CD4-positive, CD25-positive, alpha-beta regulatory T cell (primary cell): ENCODE measurements at regions not wholly inside any gene's neighbourhood (a gene's known extent, or its start where the extent isn't known, plus 50 kb on each side); places are given as distances from the start of the nearest gene placed in this dataset.

Experiments
- ATAC-seq, 2 donors: fragments of 150-1000 bp; cut with Tn5 transposase; one replicate each; pipeline ENCODE4 v1.10.0; 2021; ENCODE audit warnings: low read depth in 2 of 2, moderate number of reproducible peaks in 2 of 2, moderate library complexity in 1 of 2
- DNase-seq, 3 donors: peaks; one replicate each; pipeline versions ENCODE4 v3.0.0 to v3.0.0-alpha.2; 2012 to 2022; ENCODE audit warnings: mixed read lengths in 1 of 3
- H3K27ac ChIP-seq: one replicate; pipeline ENCODE4 v1.7.0; 2013; ENCODE audit warnings: mild to moderate bottlenecking, low read length; ENCODE audit not compliant: insufficient read depth, poor library complexity, severe bottlenecking
- H3K27me3 ChIP-seq: one replicate; pipeline ENCODE4 v1.7.0; 2013; ENCODE audit warnings: low read length; ENCODE audit not compliant: control insufficient read depth, insufficient read depth
- H3K36me3 ChIP-seq: one replicate; pipeline ENCODE4 v1.7.0; 2013; ENCODE audit warnings: mild to moderate bottlenecking, low read length, moderate library complexity; ENCODE audit not compliant: control insufficient read depth, insufficient read depth
- H3K4me1 ChIP-seq: 2 replicates; pipeline ENCODE4 v1.7.0; 2013; ENCODE audit warnings: mild to moderate bottlenecking, low read length; ENCODE audit not compliant: insufficient read depth, control insufficient read depth, poor library complexity, severe bottlenecking
- H3K4me3 ChIP-seq: one replicate; pipeline ENCODE4 v1.7.0; 2013; ENCODE audit warnings: low read depth, mild to moderate bottlenecking, low read length, moderate library complexity
- H3K9me3 ChIP-seq, 2 experiments: 1 replicate in 1 of 2; 2 replicates in 1 of 2; pipeline ENCODE4 v1.7.0; 2013; ENCODE audit warnings: low read length in 2 of 2, mild to moderate bottlenecking in 1 of 2, moderate library complexity in 1 of 2; ENCODE audit not compliant: control insufficient read depth in 2 of 2
- H3K27ac Mint-ChIP-seq, 3 donors: one replicate each; pipeline ENCODE4 v1.8.0; 2020 to 2022; ENCODE audit warnings: mild to moderate bottlenecking in 3 of 3, mixed read lengths in 3 of 3, moderate library complexity in 2 of 3
- H3K27me3 Mint-ChIP-seq: one replicate; pipeline ENCODE4 v1.8.0; 2022; ENCODE audit warnings: mild to moderate bottlenecking, mixed read lengths
- H3K36me3 Mint-ChIP-seq: one replicate; pipeline ENCODE4 v1.8.0; 2020; ENCODE audit warnings: mixed read lengths
- H3K4me1 Mint-ChIP-seq, 4 donors: one replicate each; pipeline ENCODE4 v1.8.0; 2020 to 2022; ENCODE audit warnings: mixed read lengths in 4 of 4, mild to moderate bottlenecking in 1 of 4
- H3K4me3 Mint-ChIP-seq, 4 donors: one replicate each; pipeline ENCODE4 v1.8.0; 2020 to 2022; ENCODE audit warnings: mild to moderate bottlenecking in 4 of 4, mixed read lengths in 4 of 4, moderate library complexity in 3 of 4
- H3K9me3 Mint-ChIP-seq, 7 donors: one replicate each; pipeline ENCODE4 v1.8.0; 2020 to 2022; ENCODE audit warnings: mixed read lengths in 7 of 7, mild to moderate bottlenecking in 3 of 7, moderate library complexity in 2 of 7

DNA sequence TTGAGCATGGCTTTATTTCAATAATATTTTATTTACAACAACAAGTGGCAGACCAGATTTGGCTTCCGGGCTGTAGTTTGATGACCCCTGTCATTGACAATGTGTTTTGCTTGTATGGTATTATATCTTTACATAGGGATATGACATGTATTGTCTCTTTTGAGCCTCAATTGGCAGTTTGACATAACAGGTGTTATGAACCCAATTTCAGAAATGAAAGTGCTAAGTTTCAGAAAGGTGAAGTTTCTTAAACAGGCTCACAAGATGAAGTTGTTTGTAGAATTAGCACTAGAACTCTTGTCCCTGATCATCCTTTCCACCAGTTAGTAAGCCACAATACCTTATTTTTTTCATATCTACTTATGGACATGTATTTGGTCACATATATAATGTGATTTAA lies 303.0 kb upstream of the GRIA1 start:
- Mint-ChIP-seq H3K27me3 (no peaks in the 10 kb centered on the region), H3K4me1 (no peaks in the 10 kb centered on the region), H3K36me3 (no peaks in the 10 kb centered on the region), H3K27ac (no peak overlapping the region), H3K9me3 (peaks cover 0 to 18% (median 5%) of the 10 kb centered on the region in 7 donors), H3K4me3 (no peak overlapping the region)
- DNase-seq (no peak), ATAC-seq (no peak)
- H3K9me3 ChIP-seq = no peaks in the 10 kb centered on the region
- no peaks in the 10 kb centered on the region for H3K4me1 ChIP-seq
- H3K36me3 ChIP-seq = no peaks in the 10 kb centered on the region
- H3K27ac ChIP-seq = no peak overlapping the region
- H3K27me3 ChIP-seq = no peaks in the 10 kb centered on the region
- no peak overlapping the region for H3K4me3 ChIP-seq

DNA sequence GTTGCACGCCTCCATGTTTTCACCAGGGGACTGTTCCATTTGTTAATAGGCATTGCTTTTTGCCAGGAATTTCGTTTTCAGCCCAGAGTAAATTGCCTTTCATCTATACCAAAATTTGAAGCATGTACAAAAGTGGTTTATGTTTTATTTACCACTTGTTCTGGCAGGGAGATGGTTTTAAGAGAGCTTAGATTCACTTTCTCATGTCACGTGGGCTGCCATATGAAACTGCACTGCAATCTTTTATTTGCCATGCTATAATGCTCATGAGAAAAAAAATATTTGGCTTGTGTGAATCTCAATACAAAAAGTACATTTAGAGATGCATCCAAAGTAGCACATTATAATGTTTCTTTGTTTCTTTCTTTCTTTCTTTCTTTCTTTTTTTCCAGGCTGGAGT lies 284.1 kb upstream of the GRIA1 start:
- no peaks in the 10 kb centered on the region for H3K27me3 Mint-ChIP-seq
- H3K4me3 Mint-ChIP-seq = no peak overlapping the region
- Histone ChIP-seq H3K27ac (no peak overlapping the region), H3K4me3 (no peak overlapping the region), H3K4me1 (no peaks in the 10 kb centered on the region), H3K27me3 (no peaks in the 10 kb centered on the region), H3K9me3 (no peaks in the 10 kb centered on the region), H3K36me3 (no peaks in the 10 kb centered on the region)
- ATAC-seq = no peak
- H3K36me3 Mint-ChIP-seq = no peaks in the 10 kb centered on the region
- no peaks in the 10 kb centered on the region for H3K4me1 Mint-ChIP-seq
- DNase-seq = no peak
- no peak overlapping the region for H3K27ac Mint-ChIP-seq
- H3K9me3 Mint-ChIP-seq = peaks cover 0 to 23% (median 5%) of the 10 kb centered on the region in 7 donors

GRCh38 chr5:153209016-153209415 lies 281.5 kb upstream of the GRIA1 start:
- Histone ChIP-seq H3K4me3 (no peak overlapping the region), H3K4me1 (no peaks in the 10 kb centered on the region), H3K9me3 (no peaks in the 10 kb centered on the region), H3K27me3 (no peaks in the 10 kb centered on the region), H3K36me3 (no peaks in the 10 kb centered on the region), H3K27ac (no peak overlapping the region)
- H3K27ac Mint-ChIP-seq = no peak overlapping the region
- DNase-seq (no peak), ATAC-seq (no peak)
- no peaks in the 10 kb centered on the region for H3K36me3 Mint-ChIP-seq
- no peaks in the 10 kb centered on the region for H3K4me1 Mint-ChIP-seq
- H3K27me3 Mint-ChIP-seq = no peaks in the 10 kb centered on the region
- no peak overlapping the region for H3K4me3 Mint-ChIP-seq
- H3K9me3 Mint-ChIP-seq = peaks cover 3 to 18% (median 10%) of the 10 kb centered on the region in 7 donors

DNA sequence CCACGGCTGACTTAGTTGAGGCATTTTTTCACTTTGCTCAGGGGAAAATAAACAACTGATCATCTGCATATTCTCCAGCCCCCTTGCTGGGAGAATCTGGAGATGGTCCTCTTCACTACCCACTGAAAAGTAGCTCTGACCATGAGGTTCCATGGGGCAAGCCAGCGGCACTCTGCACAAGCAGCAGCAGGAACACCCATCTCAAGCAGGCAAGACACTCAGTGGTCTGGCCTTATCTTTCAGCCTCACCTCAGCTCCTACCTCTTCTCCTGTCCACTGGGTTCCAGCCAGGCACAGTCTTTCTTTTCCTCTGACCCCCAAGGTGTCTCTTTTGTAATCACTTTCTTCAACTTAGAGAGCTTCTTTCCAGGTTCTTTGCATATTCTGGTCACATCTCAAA lies 280.8 kb upstream of the GRIA1 start:
- Histone ChIP-seq H3K4me1 (no peaks in the 10 kb centered on the region), H3K27ac (no peak overlapping the region), H3K27me3 (no peaks in the 10 kb centered on the region), H3K9me3 (no peaks in the 10 kb centered on the region), H3K36me3 (no peaks in the 10 kb centered on the region), H3K4me3 (no peak overlapping the region)
- no peak for DNase-seq
- Mint-ChIP-seq H3K27me3 (no peaks in the 10 kb centered on the region), H3K27ac (no peak overlapping the region), H3K4me3 (no peak overlapping the region), H3K36me3 (no peaks in the 10 kb centered on the region), H3K9me3 (peaks cover 0 to 12% (median 6%) of the 10 kb centered on the region in 7 donors), H3K4me1 (no peaks in the 10 kb centered on the region)
- no peak for ATAC-seq

DNA sequence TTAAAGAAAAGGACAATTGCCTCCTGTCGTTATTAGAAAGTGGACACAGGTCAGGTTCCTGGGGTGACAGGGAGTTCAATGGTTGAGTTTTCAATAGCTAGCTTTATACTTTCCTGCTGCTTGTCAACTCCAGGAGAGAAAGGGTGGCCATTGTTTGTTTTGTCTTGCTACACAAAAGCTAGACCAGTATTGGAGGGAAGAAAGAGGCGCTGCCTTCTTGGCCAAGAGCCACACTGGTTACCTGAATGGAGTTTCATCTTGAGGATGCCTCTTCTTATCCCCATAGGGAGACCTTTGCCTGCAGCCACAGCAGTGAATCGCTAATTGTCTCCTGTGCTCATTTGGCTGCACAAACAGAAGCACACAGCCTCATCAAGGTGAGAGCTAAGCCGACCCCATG lies 279.4 kb upstream of the GRIA1 start:
- no peak for DNase-seq
- Mint-ChIP-seq H3K4me3 (no peak overlapping the region), H3K4me1 (no peaks in the 10 kb centered on the region), H3K27ac (no peak overlapping the region), H3K9me3 (peaks cover 4 to 16% (median 11%) of the 10 kb centered on the region in 7 donors), H3K27me3 (no peaks in the 10 kb centered on the region), H3K36me3 (no peaks in the 10 kb centered on the region)
- ATAC-seq = no peak
- Histone ChIP-seq H3K27me3 (no peaks in the 10 kb centered on the region), H3K4me1 (no peaks in the 10 kb centered on the region), H3K9me3 (peaks cover 0 to 1% of the 10 kb centered on the region in 2 experiments), H3K36me3 (no peaks in the 10 kb centered on the region), H3K4me3 (no peak overlapping the region), H3K27ac (no peak overlapping the region)

DNA sequence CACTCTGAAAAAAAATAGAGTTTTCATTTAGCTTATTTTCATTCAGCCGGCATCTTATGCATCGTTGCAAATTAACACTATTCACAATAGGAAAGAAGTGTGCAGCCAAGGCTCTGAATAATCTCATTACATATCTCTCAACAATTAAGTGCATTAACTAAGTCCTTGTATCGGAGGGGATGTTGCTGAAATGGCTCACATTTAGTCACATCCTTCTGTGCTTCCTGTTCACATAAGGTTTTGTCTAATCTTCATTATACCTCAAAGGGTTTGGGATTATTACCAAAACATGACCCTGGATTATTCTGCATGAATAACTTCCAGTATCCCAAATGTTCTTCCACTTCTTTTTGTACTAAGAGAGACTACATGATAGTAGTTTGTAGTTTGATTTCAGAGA lies 278.0 kb upstream of the GRIA1 start:
- no peak overlapping the region for H3K27ac Mint-ChIP-seq
- no peak for DNase-seq
- no peak overlapping the region for H3K27ac ChIP-seq
- no peaks in the 10 kb centered on the region for H3K27me3 Mint-ChIP-seq
- H3K36me3 Mint-ChIP-seq = no peaks in the 10 kb centered on the region
- no peak overlapping the region for H3K4me3 Mint-ChIP-seq
- H3K9me3 Mint-ChIP-seq = peaks cover 4 to 25% (median 9%) of the 10 kb centered on the region in 7 donors
- no peak for ATAC-seq
- no peak overlapping the region for H3K4me3 ChIP-seq
- H3K4me1 ChIP-seq = no peaks in the 10 kb centered on the region
- H3K4me1 Mint-ChIP-seq = no peaks in the 10 kb centered on the region
- peaks cover 0 to 1% of the 10 kb centered on the region in 2 experiments for H3K9me3 ChIP-seq
- no peaks in the 10 kb centered on the region for H3K36me3 ChIP-seq
- H3K27me3 ChIP-seq = no peaks in the 10 kb centered on the region

DNA sequence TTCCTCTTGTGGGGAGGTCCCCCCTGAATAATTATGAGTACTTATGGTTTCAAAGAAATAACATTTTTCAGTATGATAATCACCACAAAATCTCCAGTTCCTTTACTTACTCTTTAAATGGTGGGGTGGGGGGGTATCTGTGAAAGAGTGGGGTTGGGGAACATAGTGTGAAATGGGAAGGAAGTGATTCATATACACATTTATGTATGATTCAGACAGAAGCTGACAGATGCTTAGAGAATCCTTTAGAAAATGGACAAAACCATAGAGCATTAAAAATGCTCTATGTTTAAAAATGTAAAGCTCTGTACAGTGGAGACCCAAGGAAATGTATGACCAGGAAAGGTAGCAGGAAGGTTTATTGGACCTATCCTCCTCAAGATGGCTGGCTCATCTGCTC lies 267.5 kb upstream of the GRIA1 start:
- H3K4me1 ChIP-seq = no peaks in the 10 kb centered on the region
- Mint-ChIP-seq H3K27me3 (no peaks in the 10 kb centered on the region), H3K4me1 (no peaks in the 10 kb centered on the region), H3K9me3 (peaks cover 5 to 22% (median 9%) of the 10 kb centered on the region in 7 donors), H3K4me3 (no peak overlapping the region), H3K27ac (no peak overlapping the region), H3K36me3 (no peaks in the 10 kb centered on the region)
- no peak overlapping the region for H3K4me3 ChIP-seq
- H3K27me3 ChIP-seq = no peaks in the 10 kb centered on the region
- peaks cover 0 to 2% of the 10 kb centered on the region in 2 experiments for H3K9me3 ChIP-seq
- ATAC-seq (no peak), DNase-seq (no peak)
- no peaks in the 10 kb centered on the region for H3K36me3 ChIP-seq
- no peak overlapping the region for H3K27ac ChIP-seq

GRCh38 chr5:153223376-153223775 lies 267.1 kb upstream of the GRIA1 start:
- Histone ChIP-seq H3K9me3 (peaks cover 0 to 2% of the 10 kb centered on the region in 2 experiments), H3K4me3 (no peak overlapping the region), H3K36me3 (no peaks in the 10 kb centered on the region), H3K27me3 (no peaks in the 10 kb centered on the region), H3K4me1 (no peaks in the 10 kb centered on the region), H3K27ac (no peak overlapping the region)
- Mint-ChIP-seq H3K9me3 (peaks cover 4 to 20% (median 8%) of the 10 kb centered on the region in 7 donors), H3K4me1 (no peaks in the 10 kb centered on the region), H3K36me3 (no peaks in the 10 kb centered on the region), H3K27me3 (no peaks in the 10 kb centered on the region), H3K4me3 (no peak overlapping the region), H3K27ac (no peak overlapping the region)
- no peak for ATAC-seq
- DNase-seq = no peak
